ENCODE measurements at regions not wholly inside any gene's neighbourhood (a gene's known extent, or its start where the extent isn't known, plus 50 kb on each side); places are given as distances from the start of the nearest gene placed in this dataset.
A peak's percentile ranks its signal among the peaks of the same experiment; 100 is the strongest.

DNA sequence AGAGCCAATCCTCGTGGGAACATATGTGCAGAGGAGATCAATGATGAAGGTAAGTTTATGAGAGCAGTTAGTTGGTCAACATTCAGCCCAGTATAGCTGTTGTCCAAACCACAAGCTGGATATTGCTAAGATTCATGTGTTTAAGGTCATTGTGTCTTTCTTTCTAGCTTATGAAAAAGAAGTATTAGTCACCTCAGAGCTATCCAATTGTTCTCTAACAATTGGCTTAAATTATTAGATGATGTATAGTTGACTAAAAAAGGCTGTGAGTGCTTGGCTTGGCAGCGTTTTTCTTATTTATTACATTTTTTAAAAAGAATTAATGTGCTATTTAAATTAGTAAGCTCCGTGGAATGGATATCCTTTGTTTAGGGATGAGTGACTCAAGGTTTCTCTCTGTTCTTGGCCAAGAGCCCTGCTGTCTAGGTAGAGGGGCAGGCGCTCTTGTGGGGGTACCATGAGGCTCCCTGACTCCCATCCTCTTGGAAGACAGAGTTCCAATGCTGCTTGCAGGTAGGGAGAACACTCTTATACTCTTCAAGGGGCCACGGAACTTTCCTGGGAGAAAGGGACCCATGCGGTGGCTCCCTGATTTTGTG, 487.4 kb downstream of the IRX1 start:
- Mint-ChIP-seq H3K27ac (ENCODE audit: unreplicated experiment) (no peak overlapping the region), H3K4me3 (no peak overlapping the region), H3K4me1 (peaks cover 19% of the 10 kb centered on the region), H3K27me3 (ENCODE audit: low read depth) (no peaks in the 10 kb centered on the region), H3K9me3 (no peaks in the 10 kb centered on the region), H3K36me3 (ENCODE audit: low read depth) (no peaks in the 10 kb centered on the region)
- DNase-seq (ENCODE audit: low read depth, low spot score), result no peak
- TF ChIP-seq, protein P1, sequence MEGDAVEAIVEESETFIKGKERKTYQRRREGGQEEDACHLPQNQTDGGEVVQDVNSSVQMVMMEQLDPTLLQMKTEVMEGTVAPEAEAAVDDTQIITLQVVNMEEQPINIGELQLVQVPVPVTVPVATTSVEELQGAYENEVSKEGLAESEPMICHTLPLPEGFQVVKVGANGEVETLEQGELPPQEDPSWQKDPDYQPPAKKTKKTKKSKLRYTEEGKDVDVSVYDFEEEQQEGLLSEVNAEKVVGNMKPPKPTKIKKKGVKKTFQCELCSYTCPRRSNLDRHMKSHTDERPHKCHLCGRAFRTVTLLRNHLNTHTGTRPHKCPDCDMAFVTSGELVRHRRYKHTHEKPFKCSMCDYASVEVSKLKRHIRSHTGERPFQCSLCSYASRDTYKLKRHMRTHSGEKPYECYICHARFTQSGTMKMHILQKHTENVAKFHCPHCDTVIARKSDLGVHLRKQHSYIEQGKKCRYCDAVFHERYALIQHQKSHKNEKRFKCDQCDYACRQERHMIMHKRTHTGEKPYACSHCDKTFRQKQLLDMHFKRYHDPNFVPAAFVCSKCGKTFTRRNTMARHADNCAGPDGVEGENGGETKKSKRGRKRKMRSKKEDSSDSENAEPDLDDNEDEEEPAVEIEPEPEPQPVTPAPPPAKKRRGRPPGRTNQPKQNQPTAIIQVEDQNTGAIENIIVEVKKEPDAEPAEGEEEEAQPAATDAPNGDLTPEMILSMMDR (conservative IDR thresholded peaks at IDR 0.05), result no peak

DNA sequence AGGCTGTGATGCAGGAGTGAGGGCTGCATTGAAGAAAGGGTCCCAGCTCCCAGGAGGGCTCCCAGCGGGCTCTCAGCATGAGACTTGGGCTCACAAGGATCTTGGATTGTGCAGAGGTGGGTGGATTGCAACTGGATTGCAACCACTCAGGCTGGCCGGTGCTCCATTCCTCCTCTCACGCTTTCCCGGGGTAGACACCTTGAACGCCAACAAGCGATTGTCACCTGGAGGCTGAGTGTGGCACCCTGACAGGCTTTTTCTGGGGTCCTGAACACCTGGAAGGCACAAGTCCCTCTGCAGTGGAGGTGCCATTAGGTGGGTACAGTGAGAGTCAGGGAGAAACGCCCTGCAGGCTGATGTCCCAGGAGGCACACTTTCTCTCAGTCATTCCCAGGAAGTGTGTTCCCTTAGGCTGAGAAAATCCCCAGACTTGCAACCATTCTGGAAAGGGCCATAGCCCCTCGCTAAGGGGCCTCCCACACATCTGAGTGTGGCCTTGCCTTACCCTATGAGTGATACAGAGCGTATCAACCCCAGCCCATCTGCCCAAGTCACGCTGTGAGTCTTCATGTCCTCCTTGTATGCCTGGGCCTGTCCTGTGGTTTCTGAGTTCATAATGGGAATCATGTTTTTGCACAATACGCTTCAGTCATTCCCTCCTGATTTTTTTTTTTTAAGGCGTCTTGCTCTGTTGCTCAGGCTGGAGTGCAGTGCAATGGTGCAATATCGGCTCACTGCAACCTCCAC, 488.1 kb downstream of the IRX1 start:
- Mint-ChIP-seq H3K27ac (ENCODE audit: unreplicated experiment) (no peak overlapping the region), H3K9me3 (no peaks in the 10 kb centered on the region), H3K36me3 (ENCODE audit: low read depth) (no peaks in the 10 kb centered on the region), H3K4me1 (peaks cover 19% of the 10 kb centered on the region), H3K27me3 (ENCODE audit: low read depth) (no peaks in the 10 kb centered on the region), H3K4me3 (no peak overlapping the region)
- TF ChIP-seq, protein P1 (conservative IDR thresholded peaks at IDR 0.05), result no peak
- no peak for DNase-seq (ENCODE audit: low read depth, low spot score)

DNA sequence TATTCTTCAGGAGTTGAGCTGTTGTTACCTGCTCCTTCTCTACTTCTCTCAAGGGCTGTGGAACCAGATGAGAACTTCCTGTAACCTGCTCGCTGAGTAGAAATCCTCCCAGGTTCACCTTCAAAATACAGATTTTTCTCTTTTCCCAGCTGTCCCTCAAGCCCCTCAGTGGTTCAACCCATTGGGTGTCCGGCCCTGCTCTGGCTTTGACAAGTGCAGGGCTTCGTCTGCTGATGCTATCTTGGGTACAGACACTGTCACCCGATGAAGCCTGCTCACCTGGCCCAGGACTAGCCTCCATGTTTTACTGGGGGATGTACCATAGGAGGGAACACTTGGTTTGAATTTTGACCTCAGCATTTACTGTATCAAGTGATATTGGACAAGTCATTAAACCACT, 490.4 kb downstream of the IRX1 start:
- no peak for DNase-seq (ENCODE audit: low read depth, low spot score)
- no peak overlapping the region for H3K4me3 Mint-ChIP-seq
- peaks cover 3% of the 10 kb centered on the region for H3K4me1 Mint-ChIP-seq
- no peaks in the 10 kb centered on the region for H3K27me3 Mint-ChIP-seq (ENCODE audit: low read depth)
- H3K27ac Mint-ChIP-seq (ENCODE audit: unreplicated experiment), result no peak overlapping the region
- H3K9me3 Mint-ChIP-seq, result no peaks in the 10 kb centered on the region
- TF ChIP-seq, protein P1 (conservative IDR thresholded peaks at IDR 0.05), result no peak
- no peaks in the 10 kb centered on the region for H3K36me3 Mint-ChIP-seq (ENCODE audit: low read depth)

DNA sequence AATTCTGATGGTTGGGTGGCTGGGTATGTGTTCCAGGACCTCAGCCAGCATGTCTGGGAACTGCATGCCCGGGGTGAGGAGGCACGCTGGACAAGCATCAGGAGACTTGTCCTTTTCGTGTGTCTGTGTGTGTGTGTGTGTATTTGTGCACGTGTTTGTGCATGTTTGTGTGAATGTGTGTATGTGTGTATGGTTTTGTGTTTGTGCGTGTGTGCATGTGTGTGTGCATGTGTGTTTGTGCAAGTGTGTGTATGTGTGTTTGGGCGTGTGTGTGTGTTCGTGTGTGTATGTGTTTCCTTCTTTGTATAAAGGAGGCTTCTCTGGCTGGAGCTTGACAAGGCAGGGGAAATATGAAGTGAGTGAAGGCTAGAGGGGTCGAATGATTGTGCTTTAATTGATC, 491.5 kb downstream of the IRX1 start:
- TF ChIP-seq, protein P1 (conservative IDR thresholded peaks at IDR 0.05), result no peak
- no peak for DNase-seq (ENCODE audit: low read depth, low spot score)
- no peak overlapping the region for H3K27ac Mint-ChIP-seq (ENCODE audit: unreplicated experiment)
- H3K4me1 Mint-ChIP-seq, result peaks cover 3% of the 10 kb centered on the region
- H3K36me3 Mint-ChIP-seq (ENCODE audit: low read depth), result no peaks in the 10 kb centered on the region
- no peak overlapping the region for H3K4me3 Mint-ChIP-seq
- H3K27me3 Mint-ChIP-seq (ENCODE audit: low read depth), result no peaks in the 10 kb centered on the region
- no peaks in the 10 kb centered on the region for H3K9me3 Mint-ChIP-seq

DNA sequence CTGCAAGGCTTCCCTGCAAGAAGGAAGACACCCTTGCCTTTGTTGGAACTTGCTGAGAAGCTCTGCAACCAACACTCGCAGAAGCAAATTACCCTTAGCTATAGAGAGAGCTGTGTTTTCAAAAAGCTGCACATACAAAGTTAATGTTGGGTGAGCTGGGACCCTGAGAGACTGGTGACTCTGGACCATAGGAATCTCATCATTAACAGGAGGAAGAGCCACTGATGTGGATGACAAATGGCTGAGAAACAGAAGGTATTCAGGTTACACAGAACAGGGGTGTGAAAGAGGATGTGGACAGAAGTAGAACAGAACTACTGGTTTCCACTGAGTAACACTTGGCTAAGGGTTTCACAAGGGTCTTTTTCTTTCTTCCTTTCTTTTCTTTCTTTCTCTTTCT, 493.5 kb downstream of the IRX1 start:
- peaks cover 4% of the 10 kb centered on the region for H3K9me3 Mint-ChIP-seq

More for the DNA sequence above, 493.5 kb downstream of the IRX1 start:
- Mint-ChIP-seq H3K27ac (ENCODE audit: unreplicated experiment) (peak overlapping the region; percentile 70), H3K36me3 (ENCODE audit: low read depth) (no peaks in the 10 kb centered on the region), H3K27me3 (ENCODE audit: low read depth) (no peaks in the 10 kb centered on the region), H3K4me3 (no peak overlapping the region), H3K4me1 (no peaks in the 10 kb centered on the region)
- TF ChIP-seq, protein P1 (conservative IDR thresholded peaks at IDR 0.05), result no peak
- no peak for DNase-seq (ENCODE audit: low read depth, low spot score)

Measured in neural crest cell (in vitro differentiated cells).